ENCODE measurements at regions not wholly inside any gene's neighbourhood (a gene's known extent, or its start where the extent isn't known, plus 50 kb on each side); places are given as distances from the start of the nearest gene placed in this dataset.

DNA sequence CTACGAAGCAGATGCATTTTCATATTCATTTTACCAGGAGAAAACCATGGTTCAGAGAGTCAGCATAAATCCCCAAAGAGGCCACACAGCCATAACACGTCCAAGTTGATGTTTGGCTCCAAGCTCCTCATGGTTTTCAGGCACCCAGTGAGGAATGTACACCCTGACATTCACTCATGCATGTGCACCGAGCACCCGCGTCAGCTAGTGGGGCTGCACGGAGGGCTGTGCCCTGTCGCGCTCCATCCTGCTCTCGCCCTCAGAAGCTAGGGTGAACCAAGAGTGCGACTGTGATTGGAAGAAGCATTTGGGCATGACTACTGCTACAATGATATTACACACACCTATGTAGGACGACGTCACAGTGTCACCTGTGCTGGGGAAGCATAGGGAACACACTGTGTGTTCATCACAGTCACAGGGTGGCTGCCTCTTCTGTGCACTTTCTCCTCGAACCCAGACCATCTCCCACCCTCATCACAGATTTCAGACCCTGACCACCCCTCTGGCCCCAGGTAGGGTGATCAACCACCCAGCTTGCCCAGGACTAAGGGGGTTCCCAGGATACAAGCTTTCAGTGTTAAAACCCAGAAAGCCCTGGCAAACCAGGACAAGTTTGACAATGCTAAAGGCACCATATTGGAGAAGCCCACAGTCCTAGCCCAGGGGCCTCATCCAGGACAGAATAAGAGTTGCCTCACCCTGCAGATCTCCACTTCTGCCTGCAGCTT is 148.6 kb upstream of the ZNF507 start:
- no peak overlapping the region for H3K4me2 ChIP-seq (ENCODE audit: insufficient read depth, low read length)
- no peaks in the 10 kb centered on the region for H3K9me3 ChIP-seq (ENCODE audit: low read depth, low read length)
- H3K4me1 ChIP-seq (ENCODE audit: insufficient read depth, low read length) = no peaks in the 10 kb centered on the region
- no peaks in the 10 kb centered on the region for H3K79me2 ChIP-seq (ENCODE audit: insufficient read depth, low read length)
- H3K36me3 ChIP-seq (ENCODE audit: insufficient read depth, low read length) = no peaks in the 10 kb centered on the region
- TF ChIP-seq, protein P1, sequence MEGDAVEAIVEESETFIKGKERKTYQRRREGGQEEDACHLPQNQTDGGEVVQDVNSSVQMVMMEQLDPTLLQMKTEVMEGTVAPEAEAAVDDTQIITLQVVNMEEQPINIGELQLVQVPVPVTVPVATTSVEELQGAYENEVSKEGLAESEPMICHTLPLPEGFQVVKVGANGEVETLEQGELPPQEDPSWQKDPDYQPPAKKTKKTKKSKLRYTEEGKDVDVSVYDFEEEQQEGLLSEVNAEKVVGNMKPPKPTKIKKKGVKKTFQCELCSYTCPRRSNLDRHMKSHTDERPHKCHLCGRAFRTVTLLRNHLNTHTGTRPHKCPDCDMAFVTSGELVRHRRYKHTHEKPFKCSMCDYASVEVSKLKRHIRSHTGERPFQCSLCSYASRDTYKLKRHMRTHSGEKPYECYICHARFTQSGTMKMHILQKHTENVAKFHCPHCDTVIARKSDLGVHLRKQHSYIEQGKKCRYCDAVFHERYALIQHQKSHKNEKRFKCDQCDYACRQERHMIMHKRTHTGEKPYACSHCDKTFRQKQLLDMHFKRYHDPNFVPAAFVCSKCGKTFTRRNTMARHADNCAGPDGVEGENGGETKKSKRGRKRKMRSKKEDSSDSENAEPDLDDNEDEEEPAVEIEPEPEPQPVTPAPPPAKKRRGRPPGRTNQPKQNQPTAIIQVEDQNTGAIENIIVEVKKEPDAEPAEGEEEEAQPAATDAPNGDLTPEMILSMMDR (IDR thresholded peaks at IDR 0.05; ENCODE audit: extremely low read depth, low read depth, low read length) = no peak
- no peak overlapping the region for H3K4me3 ChIP-seq (ENCODE audit: insufficient read depth, low read length)
- H4K20me1 ChIP-seq (ENCODE audit: insufficient read depth, low read length) = no peaks in the 10 kb centered on the region
- no peaks in the 10 kb centered on the region for H3K27me3 ChIP-seq (ENCODE audit: insufficient read depth, low read length)
- DNase-seq (ENCODE audit: insufficient read length, low spot score, missing footprints) = no peak
- H3K27ac ChIP-seq (ENCODE audit: low read depth, low read length) = no peak overlapping the region
- no peak overlapping the region for H2AFZ ChIP-seq (ENCODE audit: low read length)

DNA sequence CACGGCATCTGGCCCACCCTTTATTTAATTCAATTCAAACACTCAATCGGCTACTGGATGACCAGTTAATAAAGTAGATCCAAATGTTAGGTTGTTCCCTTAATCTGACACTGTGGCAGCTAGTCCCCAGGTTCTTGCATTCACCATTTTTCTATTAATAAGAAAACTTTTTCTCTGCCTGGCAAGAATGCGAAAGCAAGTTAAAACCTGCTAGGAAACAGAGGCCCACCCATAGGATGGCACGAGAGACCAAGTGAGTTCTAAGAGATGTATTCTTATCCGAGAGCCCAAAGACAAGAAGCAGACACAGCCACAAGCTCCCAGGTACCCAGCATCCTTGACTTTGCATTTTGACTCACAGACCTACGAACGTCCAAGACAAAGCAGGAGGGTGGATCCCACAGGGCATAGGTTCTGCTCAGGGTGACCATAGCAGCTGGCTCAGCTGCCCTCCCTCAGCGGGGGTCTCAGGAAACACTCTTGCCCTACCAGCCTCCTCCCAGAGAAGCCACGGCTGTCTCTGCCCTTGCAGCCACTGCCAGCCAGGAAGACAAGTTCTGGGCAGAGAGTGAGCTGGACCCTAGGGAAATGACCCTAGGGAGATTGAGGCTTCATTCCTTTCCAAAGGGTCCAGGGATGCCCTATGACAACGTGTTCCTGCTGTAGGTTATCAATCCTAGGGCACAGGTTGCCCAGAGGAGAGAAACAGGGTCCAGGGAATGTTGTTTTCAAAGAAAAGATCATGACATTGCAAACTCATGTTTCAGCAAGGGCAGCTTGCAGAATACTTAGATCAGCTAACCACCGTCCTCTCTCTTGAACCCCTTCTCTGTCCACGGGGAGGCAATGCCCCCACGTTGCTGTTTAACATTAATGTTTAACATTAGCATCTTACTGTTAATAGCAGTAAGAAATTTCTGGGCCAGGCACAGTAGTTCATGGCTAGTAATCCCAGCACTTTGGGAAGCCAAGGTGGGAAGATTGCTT is 147.2 kb upstream of the ZNF507 start:
- H2AFZ ChIP-seq (ENCODE audit: low read length) = no peak overlapping the region
- no peak for DNase-seq (ENCODE audit: insufficient read length, low spot score, missing footprints)
- no peaks in the 10 kb centered on the region for H3K27me3 ChIP-seq (ENCODE audit: insufficient read depth, low read length)
- no peak overlapping the region for H3K4me2 ChIP-seq (ENCODE audit: insufficient read depth, low read length)
- H3K36me3 ChIP-seq (ENCODE audit: insufficient read depth, low read length) = no peaks in the 10 kb centered on the region
- TF ChIP-seq, protein P1 (IDR thresholded peaks at IDR 0.05; ENCODE audit: extremely low read depth, low read depth, low read length) = no peak
- no peaks in the 10 kb centered on the region for H4K20me1 ChIP-seq (ENCODE audit: insufficient read depth, low read length)
- no peaks in the 10 kb centered on the region for H3K4me1 ChIP-seq (ENCODE audit: insufficient read depth, low read length)
- H3K27ac ChIP-seq (ENCODE audit: low read depth, low read length) = no peak overlapping the region
- H3K4me3 ChIP-seq (ENCODE audit: insufficient read depth, low read length) = no peak overlapping the region
- H3K9me3 ChIP-seq (ENCODE audit: low read depth, low read length) = no peaks in the 10 kb centered on the region
- H3K79me2 ChIP-seq (ENCODE audit: insufficient read depth, low read length) = no peaks in the 10 kb centered on the region

DNA sequence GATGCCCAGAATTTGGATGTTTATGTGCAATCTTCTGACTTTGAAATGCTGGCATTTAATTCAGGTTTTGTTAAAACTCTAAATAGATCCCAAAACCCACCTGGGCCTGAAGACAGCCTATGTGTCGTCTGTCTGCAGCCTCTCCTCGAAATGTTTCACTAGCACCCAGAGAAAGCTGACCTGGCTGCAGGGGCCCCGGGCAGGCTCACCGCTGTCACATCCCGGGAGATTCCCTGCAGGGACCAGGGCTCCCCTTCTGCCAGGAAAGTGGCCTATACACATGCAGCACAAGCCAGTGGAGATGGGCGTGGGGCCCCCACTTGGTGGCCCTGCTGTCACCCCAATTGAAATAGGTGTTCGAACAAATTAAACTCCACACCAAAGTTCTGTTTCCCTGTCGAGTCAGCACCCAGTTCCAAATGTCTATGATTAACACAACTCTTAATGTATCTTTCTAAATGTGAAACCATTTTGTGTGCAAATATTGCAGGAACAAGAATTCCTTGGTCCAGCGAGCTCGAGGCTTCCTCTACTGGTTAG is 145.8 kb upstream of the ZNF507 start:
- H3K79me2 ChIP-seq (ENCODE audit: insufficient read depth, low read length) = no peaks in the 10 kb centered on the region
- H3K36me3 ChIP-seq (ENCODE audit: insufficient read depth, low read length) = no peaks in the 10 kb centered on the region
- no peak overlapping the region for H2AFZ ChIP-seq (ENCODE audit: low read length)
- H3K9me3 ChIP-seq (ENCODE audit: low read depth, low read length) = no peaks in the 10 kb centered on the region
- no peaks in the 10 kb centered on the region for H3K27me3 ChIP-seq (ENCODE audit: insufficient read depth, low read length)
- no peak overlapping the region for H3K4me3 ChIP-seq (ENCODE audit: insufficient read depth, low read length)
- no peak for DNase-seq (ENCODE audit: insufficient read length, low spot score, missing footprints)
- no peak overlapping the region for H3K4me2 ChIP-seq (ENCODE audit: insufficient read depth, low read length)
- TF ChIP-seq, protein P1 (IDR thresholded peaks at IDR 0.05; ENCODE audit: extremely low read depth, low read depth, low read length) = no peak
- H3K4me1 ChIP-seq (ENCODE audit: insufficient read depth, low read length) = no peaks in the 10 kb centered on the region
- H4K20me1 ChIP-seq (ENCODE audit: insufficient read depth, low read length) = no peaks in the 10 kb centered on the region
- no peak overlapping the region for H3K27ac ChIP-seq (ENCODE audit: low read depth, low read length)

Measured in osteoblast (primary cell).